SK-N-SH treated with all-trans-retinoic acid at 6 μM for 48 hours (cell line): ENCODE measurements at regions not wholly inside any gene's neighbourhood (a gene's known extent, or its start where the extent isn't known, plus 50 kb on each side); places are given as distances from the start of the nearest gene placed in this dataset.

ENCODE experiments used
- CSDC2 ChIP-seq: fragments of 250-450 bp; sonication (Bioruptor Pico); IDR thresholded peaks from 2 replicates; pipeline ENCODE4 v1.5.0; 2020; ENCODE audit warnings: mild to moderate bottlenecking, moderate library complexity
- ISL1 ChIP-seq: fragments of 250-450 bp; sonication (Bioruptor Pico); IDR thresholded peaks from 2 replicates; pipeline ENCODE4 v2.1.2; 2022; ENCODE audit warnings: mild to moderate bottlenecking, moderate library complexity
- SNAI2 ChIP-seq: fragments of 250-450 bp; sonication (Bioruptor Pico); IDR thresholded peaks from 2 replicates; pipeline ENCODE4 v1.5.0; 2020; ENCODE audit warnings: mild to moderate bottlenecking, moderate library complexity
- ZFP3 ChIP-seq: fragments of 250-450 bp; sonication (Bioruptor Pico); IDR thresholded peaks from 2 replicates; pipeline ENCODE4 v1.5.0; 2020; ENCODE audit warnings: mild to moderate bottlenecking, moderate library complexity
- ZNF8 ChIP-seq: fragments of 450-650 bp; formaldehyde crosslinking; IDR thresholded peaks from 2 replicates; pipeline ENCODE4 v1.5.0; 2020; ENCODE audit warnings: mild to moderate bottlenecking, moderate library complexity
- TF ChIP-seq, protein P1 (sequence below): fragments of 250-450 bp; sonication (Bioruptor Pico); IDR thresholded peaks from 2 replicates; pipeline ENCODE4 v1.8.0; 2020; ENCODE audit warnings: mild to moderate bottlenecking, moderate library complexity, borderline replicate concordance
- TF ChIP-seq, protein P2 (sequence below): fragments of 250-450 bp; sonication (Bioruptor Pico); IDR thresholded peaks from 2 replicates; pipeline ENCODE4 v1.5.1; 2021; ENCODE audit warnings: mild to moderate bottlenecking, moderate library complexity
- TF ChIP-seq, protein P3 (sequence below): fragments of 250-450 bp; sonication (Bioruptor Pico); IDR thresholded peaks from 2 replicates; pipeline ENCODE4 v1.5.0; 2020; ENCODE audit warnings: mild to moderate bottlenecking, moderate library complexity

DNA sequence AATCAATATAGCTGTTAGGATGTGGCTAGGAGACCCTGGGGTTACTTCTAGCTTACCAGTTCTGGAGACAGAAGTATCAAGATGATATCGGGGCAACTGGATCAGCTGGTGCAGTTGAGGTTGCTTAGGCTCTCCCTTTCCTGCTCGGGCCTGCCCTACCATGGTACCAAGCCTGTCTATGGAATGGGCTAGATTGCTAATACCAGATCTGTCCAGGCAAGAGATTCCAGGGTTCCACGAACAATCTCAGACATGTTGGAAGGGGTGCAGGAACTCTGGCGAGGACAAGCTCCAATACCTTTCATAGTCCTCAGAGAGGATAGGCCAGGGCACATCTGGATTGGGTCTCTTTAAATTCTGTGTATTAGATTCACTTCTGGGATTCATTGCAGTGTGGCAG, 53.8 kb downstream of the ADM start:
- TF ChIP-seq, protein P1, sequence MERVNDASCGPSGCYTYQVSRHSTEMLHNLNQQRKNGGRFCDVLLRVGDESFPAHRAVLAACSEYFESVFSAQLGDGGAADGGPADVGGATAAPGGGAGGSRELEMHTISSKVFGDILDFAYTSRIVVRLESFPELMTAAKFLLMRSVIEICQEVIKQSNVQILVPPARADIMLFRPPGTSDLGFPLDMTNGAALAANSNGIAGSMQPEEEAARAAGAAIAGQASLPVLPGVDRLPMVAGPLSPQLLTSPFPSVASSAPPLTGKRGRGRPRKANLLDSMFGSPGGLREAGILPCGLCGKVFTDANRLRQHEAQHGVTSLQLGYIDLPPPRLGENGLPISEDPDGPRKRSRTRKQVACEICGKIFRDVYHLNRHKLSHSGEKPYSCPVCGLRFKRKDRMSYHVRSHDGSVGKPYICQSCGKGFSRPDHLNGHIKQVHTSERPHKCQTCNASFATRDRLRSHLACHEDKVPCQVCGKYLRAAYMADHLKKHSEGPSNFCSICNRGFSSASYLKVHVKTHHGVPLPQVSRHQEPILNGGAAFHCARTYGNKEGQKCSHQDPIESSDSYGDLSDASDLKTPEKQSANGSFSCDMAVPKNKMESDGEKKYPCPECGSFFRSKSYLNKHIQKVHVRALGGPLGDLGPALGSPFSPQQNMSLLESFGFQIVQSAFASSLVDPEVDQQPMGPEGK, result no peak
- no peak for TF ChIP-seq SNAI2
- TF ChIP-seq, protein P2, sequence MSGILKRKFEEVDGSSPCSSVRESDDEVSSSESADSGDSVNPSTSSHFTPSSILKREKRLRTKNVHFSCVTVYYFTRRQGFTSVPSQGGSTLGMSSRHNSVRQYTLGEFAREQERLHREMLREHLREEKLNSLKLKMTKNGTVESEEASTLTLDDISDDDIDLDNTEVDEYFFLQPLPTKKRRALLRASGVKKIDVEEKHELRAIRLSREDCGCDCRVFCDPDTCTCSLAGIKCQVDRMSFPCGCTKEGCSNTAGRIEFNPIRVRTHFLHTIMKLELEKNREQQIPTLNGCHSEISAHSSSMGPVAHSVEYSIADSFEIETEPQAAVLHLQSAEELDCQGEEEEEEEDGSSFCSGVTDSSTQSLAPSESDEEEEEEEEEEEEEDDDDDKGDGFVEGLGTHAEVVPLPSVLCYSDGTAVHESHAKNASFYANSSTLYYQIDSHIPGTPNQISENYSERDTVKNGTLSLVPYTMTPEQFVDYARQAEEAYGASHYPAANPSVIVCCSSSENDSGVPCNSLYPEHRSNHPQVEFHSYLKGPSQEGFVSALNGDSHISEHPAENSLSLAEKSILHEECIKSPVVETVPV (CRISPR knock-in tag), result no peak
- TF ChIP-seq ZNF8, result no peak
- TF ChIP-seq CSDC2 (CRISPR knock-in tag), result no peak
- TF ChIP-seq, protein P3, sequence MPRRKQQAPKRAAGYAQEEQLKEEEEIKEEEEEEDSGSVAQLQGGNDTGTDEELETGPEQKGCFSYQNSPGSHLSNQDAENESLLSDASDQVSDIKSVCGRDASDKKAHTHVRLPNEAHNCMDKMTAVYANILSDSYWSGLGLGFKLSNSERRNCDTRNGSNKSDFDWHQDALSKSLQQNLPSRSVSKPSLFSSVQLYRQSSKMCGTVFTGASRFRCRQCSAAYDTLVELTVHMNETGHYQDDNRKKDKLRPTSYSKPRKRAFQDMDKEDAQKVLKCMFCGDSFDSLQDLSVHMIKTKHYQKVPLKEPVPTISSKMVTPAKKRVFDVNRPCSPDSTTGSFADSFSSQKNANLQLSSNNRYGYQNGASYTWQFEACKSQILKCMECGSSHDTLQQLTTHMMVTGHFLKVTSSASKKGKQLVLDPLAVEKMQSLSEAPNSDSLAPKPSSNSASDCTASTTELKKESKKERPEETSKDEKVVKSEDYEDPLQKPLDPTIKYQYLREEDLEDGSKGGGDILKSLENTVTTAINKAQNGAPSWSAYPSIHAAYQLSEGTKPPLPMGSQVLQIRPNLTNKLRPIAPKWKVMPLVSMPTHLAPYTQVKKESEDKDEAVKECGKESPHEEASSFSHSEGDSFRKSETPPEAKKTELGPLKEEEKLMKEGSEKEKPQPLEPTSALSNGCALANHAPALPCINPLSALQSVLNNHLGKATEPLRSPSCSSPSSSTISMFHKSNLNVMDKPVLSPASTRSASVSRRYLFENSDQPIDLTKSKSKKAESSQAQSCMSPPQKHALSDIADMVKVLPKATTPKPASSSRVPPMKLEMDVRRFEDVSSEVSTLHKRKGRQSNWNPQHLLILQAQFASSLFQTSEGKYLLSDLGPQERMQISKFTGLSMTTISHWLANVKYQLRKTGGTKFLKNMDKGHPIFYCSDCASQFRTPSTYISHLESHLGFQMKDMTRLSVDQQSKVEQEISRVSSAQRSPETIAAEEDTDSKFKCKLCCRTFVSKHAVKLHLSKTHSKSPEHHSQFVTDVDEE (CRISPR knock-in tag), result no peak
- TF ChIP-seq ZFP3 (CRISPR knock-in tag), result no peak
- TF ChIP-seq ISL1 (CRISPR knock-in tag), result no peak
